Inflammatory macrophage treated with lipopolysaccharide for 4 hours (primary cell): ENCODE measurements at regions not wholly inside any gene's neighbourhood (a gene's known extent, or its start where the extent isn't known, plus 50 kb on each side); places are given as distances from the start of the nearest gene placed in this dataset.
A peak's percentile ranks its signal among the peaks of the same experiment; 100 is the strongest.

Experiments
- DNase-seq: peaks from one replicate; pipeline ENCODE4 v3.0.0-alpha.2; 2020

DNA sequence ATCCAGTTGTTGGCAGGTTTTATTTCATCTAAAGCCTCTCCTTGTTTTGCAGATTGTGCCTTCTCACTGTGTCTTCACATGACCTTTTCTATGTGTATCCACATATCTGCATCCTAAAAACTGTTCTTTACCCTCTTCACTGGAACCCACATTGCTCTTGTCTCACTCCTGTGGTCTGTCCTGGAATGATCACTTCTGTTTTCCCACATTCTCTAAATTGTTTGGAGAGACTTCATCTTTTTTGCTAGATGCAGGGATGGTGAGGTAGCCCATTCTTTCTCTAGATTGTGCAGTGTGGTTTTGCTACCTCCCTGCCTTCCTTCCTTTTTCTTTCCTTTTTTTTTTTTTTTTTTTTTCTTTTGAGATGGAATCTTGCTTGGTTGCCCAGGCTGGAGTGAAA, 608.6 kb upstream of the MIR17HG start:
- DNase-seq = no peak

DNA sequence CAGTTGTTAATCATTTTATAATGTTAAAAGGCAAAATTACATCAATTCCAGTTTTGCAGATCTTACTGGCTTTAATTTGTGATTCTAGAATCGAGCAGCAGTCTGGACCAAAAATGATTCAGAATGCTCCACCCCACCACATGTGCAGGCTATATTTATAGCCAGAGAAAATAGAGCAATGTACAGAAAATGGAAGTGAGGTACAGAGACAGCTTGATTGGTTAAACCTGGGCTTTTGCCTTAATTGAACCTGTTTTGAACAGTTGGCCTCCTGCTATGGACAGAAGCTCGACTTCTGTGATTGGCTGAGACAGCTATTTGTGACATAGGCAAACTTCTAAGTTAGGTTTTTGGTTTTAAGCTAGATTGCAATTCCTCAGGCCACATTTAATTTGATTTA, 607.4 kb upstream of the MIR17HG start:
- no peak for DNase-seq

DNA sequence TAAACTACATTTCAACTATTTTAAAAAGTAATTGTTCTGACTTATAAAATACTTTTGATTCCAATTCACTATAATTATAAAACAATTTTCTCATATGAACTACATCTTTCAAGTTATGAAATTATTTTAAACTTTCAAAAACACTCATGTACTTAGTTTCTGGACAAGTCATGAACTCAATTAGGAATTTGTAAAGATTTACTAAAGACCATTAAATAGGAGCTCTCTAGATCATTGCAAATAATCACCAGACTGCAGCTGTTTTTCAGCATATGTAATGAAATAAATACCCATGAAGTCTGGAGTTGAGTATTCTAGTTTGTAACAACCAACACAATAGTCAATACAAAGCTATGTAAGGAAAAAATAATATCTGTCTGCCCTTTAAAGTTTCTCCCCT, 605.1 kb upstream of the MIR17HG start:
- DNase-seq = no peak

DNA sequence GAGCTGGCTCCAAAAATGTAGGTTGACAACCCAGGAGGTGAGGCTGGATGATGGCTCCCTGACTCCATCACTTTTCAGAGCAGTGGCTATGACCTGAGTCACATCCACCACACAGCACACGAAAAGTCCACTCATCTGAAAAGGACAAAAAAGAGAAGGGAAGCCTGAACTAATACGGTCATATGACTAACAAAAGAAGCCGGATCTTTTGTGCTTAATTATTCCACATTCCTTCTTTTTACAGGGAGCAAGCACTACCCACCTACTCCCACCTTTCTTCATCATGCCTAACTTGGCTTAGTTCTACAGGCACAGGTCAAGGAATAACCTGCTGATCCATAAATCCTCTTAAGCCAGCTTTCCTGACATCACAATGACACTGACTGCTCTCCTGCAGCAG, 601.3 kb upstream of the MIR17HG start:
- no peak for DNase-seq

DNA sequence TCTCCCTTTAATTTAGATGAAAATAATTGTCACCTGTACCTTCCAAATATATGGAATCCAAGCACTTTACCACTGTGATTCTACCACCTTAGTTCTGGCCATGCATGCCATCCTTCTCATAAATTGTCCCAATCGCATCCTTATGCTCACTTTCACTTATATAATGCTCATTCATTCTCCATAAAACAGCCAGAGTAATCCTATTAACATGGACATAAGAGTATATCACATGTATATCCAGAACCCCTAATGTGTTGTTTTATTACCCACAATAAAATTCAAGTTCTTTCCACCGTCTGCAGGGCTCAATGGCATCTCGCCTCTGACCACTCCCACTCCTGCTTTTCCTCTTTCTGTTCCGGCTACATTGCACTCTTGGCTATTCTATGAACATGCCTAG, 597.5 kb upstream of the MIR17HG start:
- DNase-seq = no peak

DNA sequence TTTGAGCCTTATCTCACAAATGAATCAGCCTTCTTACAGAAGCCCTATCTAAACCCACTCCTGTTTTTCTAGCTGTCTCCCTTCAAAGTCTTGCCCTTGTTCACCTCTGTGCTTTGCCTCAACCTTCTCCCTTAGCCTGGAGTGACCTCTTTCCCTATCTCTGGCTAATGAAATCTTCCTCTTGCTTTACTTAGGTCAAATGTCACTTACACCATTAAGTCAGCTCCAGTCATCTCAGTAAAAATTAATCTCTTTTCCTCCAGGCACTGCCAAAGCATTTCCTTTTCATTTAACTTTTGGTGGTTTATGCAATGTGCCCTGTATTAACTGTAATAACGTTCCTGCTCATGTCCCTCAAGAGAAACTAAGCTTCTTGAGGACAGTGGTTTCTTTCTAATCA, 596.5 kb upstream of the MIR17HG start:
- DNase-seq = no peak

DNA sequence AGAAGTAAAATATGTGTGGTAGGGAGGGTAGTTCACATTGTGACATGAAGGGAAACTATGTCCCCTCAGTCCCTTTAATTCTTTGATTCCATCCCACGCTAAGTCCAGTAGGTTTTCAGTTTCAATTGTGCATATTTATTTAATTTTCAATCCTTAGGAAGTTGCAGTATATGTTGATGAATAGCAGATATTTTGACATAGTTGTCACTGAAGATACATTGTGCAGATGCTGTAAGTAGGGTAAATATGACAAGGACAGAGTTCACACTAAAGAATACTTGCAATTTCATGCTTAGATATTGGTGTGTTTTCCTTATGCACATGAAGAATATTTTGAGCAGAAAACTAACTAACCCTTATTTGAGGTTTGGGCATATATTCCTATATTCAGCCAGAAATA, 595.4 kb upstream of the MIR17HG start:
- no peak for DNase-seq

DNA sequence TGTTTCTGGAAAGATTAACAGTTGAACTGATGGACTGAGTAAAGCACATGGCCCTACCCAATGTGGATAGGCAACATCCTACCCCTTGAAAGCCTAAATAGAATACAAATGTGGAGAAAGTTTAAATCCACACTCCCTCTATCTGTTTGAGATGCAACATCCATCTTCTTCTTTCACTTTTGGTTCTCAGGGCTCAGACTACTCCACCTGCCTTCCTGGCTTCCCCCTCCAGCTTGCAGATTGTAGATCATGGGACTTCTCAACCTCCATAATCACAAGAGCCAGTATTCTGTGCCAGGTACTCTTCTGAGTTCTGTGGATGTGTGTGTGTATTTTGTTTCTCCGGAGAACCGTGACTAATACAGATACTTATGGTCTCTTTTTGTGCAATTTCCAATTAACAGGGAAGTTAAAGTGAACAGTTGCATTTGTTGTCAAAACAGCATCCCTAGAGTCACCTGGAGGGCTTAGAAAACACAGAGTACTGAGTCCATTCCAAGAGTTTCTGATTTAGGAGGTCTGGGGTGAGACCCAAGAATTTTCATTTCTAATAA, 590.3 kb upstream of the MIR17HG start:
- DNase-seq = no peak

DNA sequence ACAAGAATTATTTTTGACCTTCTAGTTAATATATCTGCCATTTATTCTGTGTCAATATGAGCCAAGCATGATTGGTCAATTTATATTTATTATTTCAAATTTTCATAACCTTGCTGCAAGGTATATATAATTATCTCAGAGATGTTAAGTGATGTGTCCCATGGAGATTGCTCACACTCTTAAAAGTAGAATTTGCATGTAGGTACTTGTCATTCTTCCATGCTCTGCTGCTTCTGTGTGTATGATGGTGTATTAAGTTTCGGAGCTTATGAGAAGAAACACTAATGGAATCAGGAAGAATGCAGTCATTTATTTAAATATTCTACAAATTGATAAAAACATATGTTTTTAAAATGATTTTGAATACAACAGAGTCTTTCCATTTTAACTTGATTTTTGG, 586.8 kb upstream of the MIR17HG start:
- DNase-seq = no peak

DNA sequence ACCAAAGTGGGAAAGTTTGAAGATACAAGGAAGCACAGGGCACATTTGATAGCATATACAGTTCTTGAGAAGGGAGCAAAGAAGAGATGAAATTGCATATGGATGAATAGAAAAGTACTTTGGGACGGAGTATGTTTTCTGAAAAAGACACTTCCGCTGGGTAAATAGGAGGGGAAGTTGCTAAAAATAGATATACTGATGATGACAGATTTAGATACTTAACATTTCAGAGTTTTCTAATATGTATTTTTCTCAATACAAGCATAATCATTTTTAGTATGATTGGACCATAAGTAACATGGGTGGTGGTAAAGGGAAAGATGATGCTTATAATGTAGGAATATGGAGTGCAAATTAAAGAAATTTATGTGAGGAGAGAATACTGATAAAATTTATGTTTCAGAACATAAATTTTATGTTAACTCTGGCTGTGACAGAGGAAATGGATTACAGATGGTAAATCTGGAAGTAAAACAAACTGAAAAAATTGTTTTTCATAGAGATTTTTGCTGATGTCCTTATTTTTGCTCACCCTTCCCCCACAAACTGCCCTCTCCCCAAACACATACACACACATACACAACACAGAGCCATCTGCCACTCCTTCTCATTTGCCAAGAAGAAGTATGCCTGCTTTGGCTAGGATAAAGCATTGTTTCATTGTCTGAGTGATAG, 583.9 kb upstream of the MIR17HG start:
- DNase-seq = no peak

DNA sequence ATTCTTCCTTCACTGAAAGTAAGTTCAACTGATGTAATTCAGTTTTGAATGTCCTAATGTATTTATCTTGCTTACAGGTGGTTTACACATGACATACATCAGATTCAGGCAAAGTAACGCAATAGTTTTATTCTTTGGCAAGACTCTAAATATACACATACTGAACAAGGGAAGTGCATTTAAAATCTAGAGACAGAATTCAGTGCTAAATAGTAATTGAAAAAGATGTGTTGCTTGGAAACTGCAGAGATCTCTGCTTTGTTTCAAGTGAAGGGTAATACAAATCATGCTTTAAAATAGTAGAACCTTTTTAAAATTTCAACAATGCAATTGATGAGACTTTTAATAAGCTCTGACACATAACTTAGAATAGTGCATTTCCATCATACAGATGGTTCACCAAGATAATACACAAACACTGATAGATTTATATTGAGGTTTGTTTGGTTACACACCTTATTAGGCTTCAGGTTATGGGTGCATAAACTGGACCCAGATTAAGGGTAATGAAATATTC, 581.0 kb upstream of the MIR17HG start:
- DNase-seq = no peak

DNA sequence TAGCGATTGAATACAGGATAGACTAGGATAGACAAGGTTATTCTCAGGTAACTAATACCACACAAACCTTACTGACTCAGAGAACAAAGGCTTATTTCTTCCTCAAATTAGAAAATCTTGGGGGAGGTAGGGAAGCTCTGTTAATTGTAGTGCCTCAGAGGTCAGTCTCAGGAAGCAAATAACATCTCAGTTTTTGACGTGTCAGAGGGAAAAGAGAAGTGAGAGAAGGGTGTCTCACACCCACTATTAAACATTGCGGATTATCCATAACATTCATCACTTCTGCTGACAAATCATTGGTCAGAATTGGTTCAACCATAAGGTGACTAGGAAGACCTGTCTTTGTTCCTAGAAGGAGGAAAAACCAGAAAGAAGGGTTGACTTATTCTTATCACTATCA, 579.4 kb upstream of the MIR17HG start:
- DNase-seq = peak; percentile 24

DNA sequence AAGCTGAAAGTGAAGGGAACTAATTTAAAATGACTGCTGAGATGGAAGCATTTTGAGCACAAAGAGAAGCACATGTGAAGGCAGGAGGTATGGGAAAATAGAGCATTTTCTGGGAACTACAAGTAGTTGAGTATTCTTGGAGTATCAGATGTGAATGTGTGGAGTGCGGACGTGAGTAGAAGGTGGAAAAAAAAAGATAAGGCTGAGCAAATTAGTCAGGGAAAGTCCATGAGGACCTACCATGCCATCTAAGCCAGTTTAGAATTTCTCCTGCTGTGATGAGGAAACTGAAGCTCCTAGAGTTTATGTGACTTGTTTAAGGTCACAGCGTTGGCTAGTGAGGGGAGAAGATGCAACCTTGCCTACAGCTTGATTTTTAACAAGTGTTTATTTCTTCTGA, 578.1 kb upstream of the MIR17HG start:
- no peak for DNase-seq

DNA sequence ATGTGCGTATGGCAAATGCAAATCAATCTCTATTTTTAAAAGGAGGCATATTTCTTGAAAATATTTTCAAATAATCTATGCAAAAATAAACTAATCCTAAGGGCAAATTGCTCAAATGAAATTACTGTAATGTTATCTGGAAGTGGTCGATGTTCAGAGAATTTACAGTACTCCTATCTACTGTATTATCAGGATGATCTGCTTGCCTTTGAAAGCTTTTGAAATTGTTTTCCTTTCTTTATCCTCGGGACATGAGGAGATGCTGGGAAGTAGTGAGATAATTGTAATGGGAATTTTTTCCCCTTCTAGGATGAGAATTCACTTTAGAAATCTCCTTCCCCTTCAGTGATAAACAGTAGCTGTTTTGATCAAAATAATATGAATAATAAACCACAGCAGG, 577.2 kb upstream of the MIR17HG start:
- no peak for DNase-seq

DNA sequence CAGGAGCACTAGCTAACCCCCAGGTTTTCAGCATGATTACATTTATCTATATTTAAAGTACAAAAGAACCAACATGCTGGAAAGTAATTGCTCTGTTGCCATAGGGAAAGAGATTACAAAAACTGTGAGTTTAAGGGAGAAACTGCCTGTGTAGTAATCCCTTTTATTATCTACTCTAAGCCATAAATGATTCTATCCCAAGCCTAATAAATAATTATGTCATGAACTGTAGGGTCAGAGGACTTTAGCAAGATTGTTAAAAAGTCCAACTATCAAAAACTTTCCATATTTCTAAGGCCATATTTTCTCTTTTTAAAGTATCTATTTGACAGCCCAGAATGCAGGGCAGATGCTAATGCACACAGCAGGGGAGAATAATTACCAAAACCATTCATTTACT, 573.8 kb upstream of the MIR17HG start:
- no peak for DNase-seq

DNA sequence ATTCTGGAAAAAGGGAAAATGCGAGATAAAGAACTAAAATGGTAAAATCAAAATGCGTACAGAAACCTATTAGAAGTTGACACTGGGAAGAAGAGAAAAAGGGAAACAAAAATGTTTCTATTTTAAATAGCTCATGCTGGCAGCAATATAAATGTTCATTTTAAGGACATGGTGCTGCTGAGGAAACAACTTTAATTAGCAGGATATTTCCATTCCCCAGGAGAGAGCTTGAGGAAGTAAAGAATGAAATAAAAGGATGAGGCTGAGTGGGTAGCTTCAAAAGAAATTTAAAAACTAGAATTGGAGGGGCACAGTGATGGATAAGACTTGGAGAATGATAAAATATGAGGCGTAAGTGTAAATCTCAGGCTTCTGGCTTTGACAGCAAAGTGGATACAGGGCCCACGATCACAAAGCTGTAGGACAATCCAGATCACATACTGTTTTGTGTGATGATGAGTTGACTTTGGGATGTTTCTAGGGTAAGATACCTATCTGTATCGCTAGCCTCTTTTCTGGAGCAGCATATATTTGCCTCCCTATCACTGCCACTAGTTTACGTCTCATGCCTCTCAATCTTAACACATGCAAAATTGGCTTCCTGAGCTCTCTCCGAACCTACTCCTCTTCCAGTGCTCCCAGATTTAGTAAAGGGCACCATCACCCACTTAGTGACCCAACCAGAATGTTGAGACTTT, 571.3 kb upstream of the MIR17HG start:
- no peak for DNase-seq

DNA sequence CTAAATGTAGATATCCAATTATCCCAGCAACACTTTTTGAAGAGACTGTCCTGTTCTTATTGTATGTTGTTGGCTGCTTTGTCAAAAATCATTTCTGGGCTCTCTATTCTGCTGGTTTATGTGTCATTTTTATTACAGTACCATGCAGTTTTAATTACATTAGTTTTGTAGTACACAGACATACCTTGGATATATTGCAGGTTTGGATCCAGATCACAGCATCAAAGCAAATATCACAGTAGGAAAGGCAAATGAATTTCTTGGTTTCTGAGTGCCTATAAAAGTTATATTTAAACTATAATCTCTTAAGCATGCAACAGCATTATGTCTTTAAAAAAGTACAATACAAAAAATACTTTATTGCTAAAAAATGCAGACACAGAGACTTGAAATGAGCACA, 564.2 kb upstream of the MIR17HG start:
- DNase-seq = no peak

DNA sequence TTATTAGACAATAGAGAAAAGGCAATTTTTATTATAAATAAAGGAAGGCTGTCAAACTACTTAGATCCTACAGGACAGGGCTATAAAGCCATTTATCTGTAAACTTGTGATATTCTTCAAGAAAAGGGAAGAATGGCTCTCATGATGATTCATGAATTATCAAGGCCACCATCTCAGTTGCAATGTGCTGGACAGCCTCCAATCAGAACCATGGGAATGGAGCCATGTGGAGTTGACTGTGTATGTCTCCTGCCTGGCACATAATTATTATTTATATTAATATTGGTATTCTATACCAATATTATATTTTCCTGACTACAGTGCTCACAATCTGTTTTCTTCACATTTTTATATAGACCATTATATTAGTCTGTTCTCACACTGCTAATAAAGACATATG, 560.5 kb upstream of the MIR17HG start:
- no peak for DNase-seq

DNA sequence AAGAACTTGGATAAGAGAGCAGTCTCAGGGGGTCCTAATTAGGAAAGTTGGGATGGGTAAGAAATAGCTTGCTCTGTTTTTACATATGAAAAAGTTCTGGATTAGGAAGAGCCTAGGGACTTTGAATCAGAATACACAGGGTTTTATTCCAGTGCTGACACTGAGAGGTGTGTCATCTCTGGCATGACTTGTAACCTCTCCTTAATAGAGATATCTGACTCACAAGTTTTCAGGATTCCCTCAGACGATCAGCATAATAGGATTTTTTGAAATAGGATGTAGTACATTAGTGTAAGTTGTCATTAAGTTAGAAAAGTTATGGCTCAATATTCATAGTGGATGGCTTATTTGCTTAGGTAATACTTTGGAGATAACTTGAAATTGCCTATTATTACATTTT, 555.2 kb upstream of the MIR17HG start:
- DNase-seq = no peak

DNA sequence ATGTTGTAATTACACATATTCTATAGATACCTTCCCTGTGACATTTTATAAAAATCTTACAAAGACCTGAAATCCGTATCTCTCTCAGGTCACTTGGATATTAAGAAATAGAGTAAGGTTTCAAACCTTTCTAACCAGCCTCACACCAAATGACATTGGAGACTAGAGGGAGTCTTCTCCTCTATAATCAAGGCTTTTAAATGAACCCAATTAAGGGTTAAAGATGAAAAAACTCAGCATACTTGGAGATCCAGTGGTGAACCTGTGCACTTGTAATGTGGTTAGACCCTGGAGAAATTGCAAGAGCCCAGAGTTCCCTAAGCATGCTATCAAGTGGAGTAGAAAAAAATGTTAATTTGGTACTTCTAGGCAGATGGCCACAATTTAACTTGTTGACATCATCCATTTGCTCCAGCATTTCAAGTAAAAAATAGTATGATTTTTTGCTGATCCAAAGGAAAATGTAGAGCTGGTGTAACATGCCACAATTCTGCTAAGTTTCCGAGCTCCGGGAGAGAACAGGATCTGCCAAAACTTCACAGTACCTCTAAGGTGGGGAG, 554.1 kb upstream of the MIR17HG start:
- DNase-seq = no peak

DNA sequence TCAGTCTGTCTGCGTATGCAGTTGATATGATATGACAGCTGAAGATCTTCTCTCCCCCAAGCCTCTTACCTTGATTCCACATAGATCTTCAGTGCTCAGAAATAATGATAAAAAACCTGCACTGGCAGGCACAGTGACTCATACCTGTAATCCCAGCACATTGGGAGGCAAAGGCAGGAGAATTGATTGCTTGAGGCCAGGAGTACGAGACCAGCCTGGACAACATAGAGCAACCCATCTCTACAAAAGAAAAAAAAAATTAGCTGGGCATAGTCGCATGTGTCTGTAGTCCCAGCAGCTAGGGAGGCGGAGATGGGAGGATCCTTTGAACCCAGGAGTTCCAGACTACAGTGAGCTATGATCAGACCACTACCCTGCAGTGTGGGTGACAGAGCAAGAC, 551.0 kb upstream of the MIR17HG start:
- DNase-seq = no peak

DNA sequence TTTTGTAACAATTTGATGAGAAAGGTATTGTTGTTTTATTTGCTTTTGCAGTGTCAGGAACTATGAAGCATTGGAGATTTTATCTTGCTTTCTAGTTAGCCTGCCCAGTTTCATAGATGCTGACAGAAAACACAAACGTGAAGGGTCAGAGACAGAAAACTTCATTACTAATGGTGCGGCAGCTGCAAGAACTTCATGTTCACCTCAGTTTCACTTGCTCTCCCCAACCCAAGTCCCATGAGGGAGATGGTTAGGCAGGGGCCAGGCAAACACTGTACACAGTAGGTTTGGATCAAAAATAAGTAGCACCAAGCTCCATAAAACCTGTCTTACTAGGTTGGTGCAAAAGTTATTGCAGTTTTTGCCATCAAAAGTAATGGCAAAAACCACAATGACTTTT, 550.2 kb upstream of the MIR17HG start:
- no peak for DNase-seq

DNA sequence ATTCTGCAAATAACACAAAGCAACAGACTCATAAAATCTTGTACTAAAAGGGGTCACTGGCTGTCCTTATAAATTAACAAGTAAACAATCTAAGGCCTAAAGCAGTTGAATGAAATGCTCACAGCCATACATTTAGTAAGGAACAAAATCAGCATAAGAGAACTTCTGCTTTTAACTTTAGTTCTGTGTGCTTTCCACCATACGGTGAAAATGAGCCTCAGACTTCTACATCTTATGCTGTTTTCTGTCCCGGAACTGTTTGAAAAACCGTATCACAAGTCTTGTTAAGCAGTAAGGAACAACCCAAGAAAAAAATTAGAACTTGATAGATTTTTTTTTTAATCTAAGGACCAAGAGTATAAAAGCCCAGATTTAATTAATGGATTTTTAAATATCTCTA, 549.1 kb upstream of the MIR17HG start:
- DNase-seq = peak; percentile 16

DNA sequence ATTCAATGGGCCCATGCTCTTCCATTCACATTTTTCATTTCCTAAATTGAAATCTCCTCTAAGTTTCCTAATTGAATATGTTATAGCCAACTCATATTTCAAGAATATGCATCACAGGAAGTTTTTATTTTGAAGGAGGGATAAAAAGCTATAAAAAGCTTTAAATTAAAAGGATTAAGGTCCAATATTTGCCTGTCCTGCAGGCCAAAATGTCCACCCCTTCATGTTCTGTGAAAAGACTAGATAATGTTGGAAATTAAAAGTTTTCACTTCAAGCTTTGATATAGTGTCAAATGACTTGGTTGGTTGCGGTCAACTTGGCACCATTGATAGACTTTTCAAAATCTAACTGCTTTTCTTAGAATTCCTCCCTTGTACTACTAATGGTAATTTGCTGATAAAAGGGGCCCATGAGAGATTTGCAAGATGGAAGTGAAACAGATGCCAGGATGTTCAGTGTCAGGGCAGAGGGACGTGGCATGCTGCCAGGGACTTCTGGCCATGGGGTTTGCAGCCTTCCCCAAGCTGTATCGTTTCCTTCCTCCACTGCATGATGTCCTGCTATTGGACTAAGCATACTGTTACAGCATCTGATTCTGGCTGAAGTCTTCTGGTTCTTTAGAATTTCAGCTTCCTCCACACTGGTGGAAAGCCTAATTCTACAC, 547.3 kb upstream of the MIR17HG start:
- peak; percentile 67 for DNase-seq
